Upper lobe of left lung (tissue), 6 donors: ENCODE measurements at regions not wholly inside any gene's neighbourhood (a gene's known extent, or its start where the extent isn't known, plus 50 kb on each side); places are given as distances from the start of the nearest gene placed in this dataset.

Experiments used
- ATAC-seq, 2 donors: fragments of 200-7000 bp; cut with Tn5 transposase; one replicate each; pipeline ENCODE4 v1.9.1; 2022; ENCODE audit warnings: mild to moderate bottlenecking in 2 of 2, moderate library complexity in 2 of 2; ENCODE audit not compliant: low FRiP score in 2 of 2
- DNase-seq, 2 donors: peaks; one replicate each; pipeline ENCODE4 v3.0.0-alpha.2; 2019 to 2020
- H3K27ac ChIP-seq, 4 donors: fragments of 200-600 bp; sonication (generic); one replicate each; pipeline ENCODE4 v1.5.1; 2016 to 2019
- H3K27me3 ChIP-seq, 4 donors: fragments of 200-600 bp; sonication (generic); one replicate each; pipeline ENCODE4 v1.5.1; 2017 to 2019
- H3K36me3 ChIP-seq, 4 donors: fragments of 200-600 bp; sonication (generic); one replicate each; pipeline ENCODE4 v1.5.1; 2016 to 2019
- H3K4me1 ChIP-seq, 4 donors: fragments of 200-600 bp; sonication (generic); one replicate each; pipeline ENCODE4 v1.5.1; 2018 to 2019
- H3K4me3 ChIP-seq, 4 donors: fragments of 200-600 bp; sonication (generic); one replicate each; pipeline ENCODE4 v1.5.1; 2017 to 2019; ENCODE audit warnings: mild to moderate bottlenecking in 2 of 4, moderate library complexity in 1 of 4
- H3K9me3 ChIP-seq, 4 donors: fragments of 200-600 bp; sonication (generic); one replicate each; pipeline ENCODE4 v1.5.1; 2018 to 2019
- CTCF ChIP-seq, 6 experiments: fragments of 450-650 bp in 4 of 6; fragments of 200-600 bp in 2 of 6; sonication (generic) in 2 of 6; IDR thresholded peaks; one replicate each; pipeline ENCODE4 v1.5.1; 2016 to 2019; ENCODE audit warnings: antibody characterized with exemption in 6 of 6
- EP300 ChIP-seq, 4 donors: sonication (generic); formaldehyde crosslinking; IDR thresholded peaks; one replicate each; pipeline ENCODE4 v1.5.1; 2017; ENCODE audit warnings: antibody characterized with exemption in 4 of 4, control low read depth in 2 of 4
- POLR2A ChIP-seq, 4 donors: fragments of 450-650 bp; IDR thresholded peaks; one replicate each; pipeline ENCODE4 v1.5.1; 2016 to 2017; ENCODE audit warnings: antibody characterized with exemption in 4 of 4, mild to moderate bottlenecking in 2 of 4
- POLR2AphosphoS5 ChIP-seq, 2 donors: sonication (generic); formaldehyde crosslinking; IDR thresholded peaks; one replicate each; pipeline ENCODE4 v1.5.1; 2017; ENCODE audit warnings: antibody characterized with exemption in 2 of 2
- WGBS, 2 donors: methylation state at CpG; one replicate each; pipeline ENCODE4 v1.1.5; 2017 to 2018; 5-methylcytosine and 5-hydroxymethylcytosine counted together
- donor health status: DM: no; HTN: no; CAD: no; lungs with moderate emphysema.
- donor health status: DM: no; HTN: yes; CAD: no; lungs with severe emphysema.

GRCh38 chr7:18378989-18379605, 116.5 kb upstream of the HDAC9 start:
- Histone ChIP-seq H3K27ac (no peak overlapping the region), H3K9me3 (no peaks in the 10 kb centered on the region), H3K4me1 (no peaks in the 10 kb centered on the region), H3K27me3 (no peaks in the 10 kb centered on the region), H3K36me3 (no peaks in the 10 kb centered on the region), H3K4me3 (no peak overlapping the region)
- no peak for TF ChIP-seq POLR2AphosphoS5 (IDR thresholded peaks at IDR 0.05)
- 91 to 92% methylated on average over 2 of the region's 2 CpGs for WGBS, 2 donors
- ATAC-seq = no peak
- no peak for DNase-seq

GRCh38 chr7:18384491-18385143, 110.9 kb upstream of the HDAC9 start:
- H3K9me3 ChIP-seq = no peaks in the 10 kb centered on the region
- H3K27me3 ChIP-seq = no peaks in the 10 kb centered on the region
- peaks cover 0 to 13% (median 2%) of the 10 kb centered on the region in 4 donors for H3K4me1 ChIP-seq
- WGBS, 2 donors = 92 to 94% methylated on average over 1 of the region's 1 CpG
- ATAC-seq = no peak
- no peaks in the 10 kb centered on the region for H3K36me3 ChIP-seq
- no peak for DNase-seq
- H3K4me3 ChIP-seq = no peak overlapping the region
- H3K27ac ChIP-seq = no peak overlapping the region
- TF ChIP-seq POLR2AphosphoS5 (IDR thresholded peaks at IDR 0.05) = no peak

GRCh38 chr7:18386607-18387006, 108.9 kb upstream of the HDAC9 start:
- Histone ChIP-seq H3K36me3 (no peaks in the 10 kb centered on the region), H3K4me3 (no peak overlapping the region), H3K27me3 (no peaks in the 10 kb centered on the region), H3K4me1 (peaks cover 0 to 23% (median 12%) of the 10 kb centered on the region in 4 donors), H3K27ac (no peak overlapping the region), H3K9me3 (no peaks in the 10 kb centered on the region)
- no peak for DNase-seq
- TF ChIP-seq EP300 (IDR thresholded peaks at IDR 0.05) = no peak
- no peak for TF ChIP-seq CTCF (IDR thresholded peaks at IDR 0.05)
- no peak for TF ChIP-seq POLR2AphosphoS5 (IDR thresholded peaks at IDR 0.05)
- TF ChIP-seq POLR2A (IDR thresholded peaks at IDR 0.05) = no peak
- WGBS, 2 donors = 94% methylated on average over 4 of the region's 4 CpGs
- ATAC-seq = no peak

GRCh38 chr7:18387191-18387735, 108.3 kb upstream of the HDAC9 start:
- H3K9me3 ChIP-seq = no peaks in the 10 kb centered on the region
- no peak for DNase-seq
- peaks cover 0 to 23% (median 12%) of the 10 kb centered on the region in 4 donors for H3K4me1 ChIP-seq
- no peaks in the 10 kb centered on the region for H3K36me3 ChIP-seq
- no peak overlapping the region for H3K27ac ChIP-seq
- ATAC-seq = no peak
- H3K4me3 ChIP-seq = no peak overlapping the region
- no peaks in the 10 kb centered on the region for H3K27me3 ChIP-seq
- 69 to 74% methylated on average over 2 of the region's 2 CpGs for WGBS, 2 donors
- TF ChIP-seq EP300 (IDR thresholded peaks at IDR 0.05) (no peak), POLR2AphosphoS5 (IDR thresholded peaks at IDR 0.05) (no peak), POLR2A (IDR thresholded peaks at IDR 0.05) (no peak)

- Histone ChIP-seq H3K27me3 (no peaks in the 10 kb centered on the region), H3K36me3 (no peaks in the 10 kb centered on the region), H3K4me3 (no peak overlapping the region), H3K4me1 (peaks cover 6 to 23% (median 12%) of the 10 kb centered on the region in 4 donors), H3K27ac (peak overlapping the region; percentile 5 to 41 (median 24)), H3K9me3 (no peaks in the 10 kb centered on the region)
- TF ChIP-seq EP300 (IDR thresholded peaks at IDR 0.05) (no peak), POLR2AphosphoS5 (IDR thresholded peaks at IDR 0.05) (no peak), POLR2A (IDR thresholded peaks at IDR 0.05) (no peak), CTCF (IDR thresholded peaks at IDR 0.05) (no peak)
- DNase-seq = no peak
- ATAC-seq = no peak
- WGBS, 2 donors = 35 to 45% methylated on average over 3 of the region's 3 CpGs
Measured at GRCh38 chr7:18390535-18390907, 105.0 kb upstream of the HDAC9 start.

- no peak for DNase-seq
Measured at GRCh38 chr7:18393465-18394118, 102.0 kb upstream of the HDAC9 start.

More at GRCh38 chr7:18393465-18394118, 102.0 kb upstream of the HDAC9 start:
- H3K4me3 ChIP-seq = no peak overlapping the region
- no peaks in the 10 kb centered on the region for H3K27me3 ChIP-seq
- 46 to 53% methylated on average over 4 of the region's 4 CpGs for WGBS, 2 donors
- ATAC-seq = no peak
- no peaks in the 10 kb centered on the region for H3K36me3 ChIP-seq
- no peaks in the 10 kb centered on the region for H3K9me3 ChIP-seq
- peaks cover 6 to 19% (median 12%) of the 10 kb centered on the region in 4 donors for H3K4me1 ChIP-seq
- no peak overlapping the region for H3K27ac ChIP-seq
- no peak for TF ChIP-seq EP300 (IDR thresholded peaks at IDR 0.05)
- TF ChIP-seq CTCF (IDR thresholded peaks at IDR 0.05) = no peak
- TF ChIP-seq POLR2A (IDR thresholded peaks at IDR 0.05) = no peak
